Keratinocyte (primary cell): ENCODE measurements at regions not wholly inside any gene's neighbourhood (a gene's known extent, or its start where the extent isn't known, plus 50 kb on each side); places are given as distances from the start of the nearest gene placed in this dataset.

Source experiments
- DNase-seq: peaks from one replicate; pipeline ENCODE4 v3.0.0-alpha.2; 2011; ENCODE audit warnings: low read depth, missing footprints, low spot score
- FAIRE-seq: peaks from 2 replicates; lab custom pipeline; 2011; peaks lifted over from hg19 to GRCh38; lab: Jason Lieb, UNC
- H2AFZ ChIP-seq: 2 replicates; pipeline ENCODE4 v1.6.0; 2012; ENCODE audit warnings: low read length, control low read depth, inconsistent platforms; ENCODE audit not compliant: control insufficient read depth
- H3K27ac ChIP-seq: 2 replicates; pipeline ENCODE4 v1.5.1; 2011; ENCODE audit warnings: low read length; ENCODE audit not compliant: control insufficient read depth, insufficient read depth
- H3K27me3 ChIP-seq: 3 replicates; pipeline ENCODE4 v1.6.0; 2011; ENCODE audit warnings: low read length; ENCODE audit not compliant: control insufficient read depth, insufficient read depth; ENCODE audit errors: extremely low read depth
- H3K36me3 ChIP-seq, 2 experiments: 2 replicates in 1 of 2; 3 replicates in 1 of 2; pipeline ENCODE4 v1.5.1; 2011; ENCODE audit warnings: low read length in 2 of 2, mild to moderate bottlenecking in 1 of 2; ENCODE audit not compliant: control insufficient read depth in 2 of 2, insufficient read depth in 2 of 2; ENCODE audit errors: extremely low read depth in 1 of 2
- H3K4me1 ChIP-seq: 3 replicates; pipeline ENCODE4 v1.5.1; 2011; ENCODE audit warnings: low read length; ENCODE audit not compliant: control insufficient read depth, insufficient read depth; ENCODE audit errors: extremely low read depth
- H3K4me2 ChIP-seq: 3 replicates; pipeline ENCODE4 v1.6.0; 2011; ENCODE audit warnings: low read depth, low read length; ENCODE audit not compliant: control insufficient read depth, insufficient read depth; ENCODE audit errors: extremely low read depth
- H3K4me3 ChIP-seq, 3 experiments: fragments of 200-600 bp in 1 of 3; sonication (generic) in 1 of 3; 2 replicates in 2 of 3; 3 replicates in 1 of 3; pipeline ENCODE4 v1.5.1; 2011 to 2016; ENCODE audit warnings: low read length in 3 of 3, mild to moderate bottlenecking in 3 of 3, control low read depth in 2 of 3, inconsistent platforms in 1 of 3, low read depth in 1 of 3, mixed read lengths in 1 of 3, mixed run types in 1 of 3, moderate library complexity in 1 of 3; ENCODE audit not compliant: control insufficient read depth in 2 of 3, insufficient read depth in 2 of 3; ENCODE audit errors: extremely low read depth in 1 of 3
- H3K79me2 ChIP-seq: 2 replicates; pipeline ENCODE4 v1.6.0; 2012; ENCODE audit warnings: low read length; ENCODE audit not compliant: control insufficient read depth, insufficient read depth
- H3K9ac ChIP-seq: 3 replicates; pipeline ENCODE4 v1.6.0; 2011; ENCODE audit warnings: low read length; ENCODE audit not compliant: control insufficient read depth, insufficient read depth; ENCODE audit errors: extremely low read depth
- H3K9me1 ChIP-seq: 3 replicates; pipeline ENCODE4 v1.6.0; 2011; ENCODE audit warnings: low read length; ENCODE audit not compliant: control insufficient read depth, insufficient read depth; ENCODE audit errors: extremely low read depth
- H3K9me3 ChIP-seq: 2 replicates; pipeline ENCODE4 v1.5.1; 2012; ENCODE audit warnings: low read depth, low read length; ENCODE audit not compliant: control insufficient read depth
- H4K20me1 ChIP-seq: 3 replicates; pipeline ENCODE4 v1.6.0; 2011; ENCODE audit warnings: low read length; ENCODE audit not compliant: control insufficient read depth, insufficient read depth; ENCODE audit errors: extremely low read depth
- EZH2 ChIP-seq: IDR thresholded peaks from one replicate; pipeline ENCODE4 v1.6.1; 2012; ENCODE audit warnings: inconsistent platforms, mild to moderate bottlenecking, low read length, moderate library complexity
- dilution Hi-C: fragments of 300-500 bp; cut with MboI; formaldehyde crosslinking; loops from one replicate; pipeline ENCODE4 v1.7.0; 2020; ENCODE audit warnings: low sequenced_read_pairs; ENCODE audit not compliant: extremely low pct_ligation_motif_present
- TF ChIP-seq, protein P1 (sequence below), 3 experiments: IDR thresholded peaks in 1 of 3; conservative IDR thresholded peaks in 1 of 3; optimal IDR thresholded peaks in 1 of 3; 2 replicates in 2 of 3; 3 replicates in 1 of 3; pipeline versions ENCODE3 to v1.5.1; 2011; ENCODE audit warnings: low read length in 3 of 3, mild to moderate bottlenecking in 3 of 3, moderate library complexity in 2 of 3, control low read depth in 1 of 3, inconsistent platforms in 1 of 3; ENCODE audit not compliant: insufficient read depth in 2 of 3; ENCODE audit errors: extremely low read depth in 1 of 3

DNA sequence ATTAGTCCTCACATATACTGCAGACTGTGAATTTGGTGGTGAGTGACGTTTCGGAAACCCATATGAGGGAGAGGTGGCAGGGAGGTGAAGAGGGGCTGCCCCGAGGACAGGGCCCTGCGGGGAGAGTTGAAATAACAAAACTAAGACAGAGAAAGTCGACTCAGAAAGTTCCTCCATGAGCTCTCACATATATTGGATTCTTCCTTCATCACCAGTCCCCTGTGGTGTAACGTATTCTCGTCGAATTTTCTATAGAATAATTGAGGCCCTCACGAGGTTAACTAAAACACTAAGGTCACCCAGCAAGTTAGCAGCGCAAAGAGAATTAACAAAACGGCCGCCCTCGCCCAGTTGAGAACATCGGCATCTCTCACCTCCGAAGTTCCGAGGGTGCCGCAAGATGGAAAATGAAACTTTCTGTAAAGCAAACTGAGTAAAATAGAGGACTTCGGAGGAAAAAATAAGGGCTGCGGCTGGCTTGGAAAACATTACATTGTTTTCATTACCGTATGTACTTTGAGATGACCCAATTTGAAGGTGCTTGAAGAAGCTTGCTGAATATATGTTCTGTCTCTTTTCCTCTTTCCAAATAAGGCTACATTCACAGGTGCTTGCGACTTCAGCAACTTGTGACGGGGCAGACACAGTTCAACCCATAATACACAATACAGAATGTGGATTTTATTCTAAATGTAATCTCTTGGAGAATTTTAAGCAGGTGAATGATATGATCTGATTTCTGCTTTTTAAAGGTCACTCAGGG, 490.9 kb upstream of the JARID2 start:
- Histone ChIP-seq H3K9me3 (no peaks in the 10 kb centered on the region), H4K20me1 (no peaks in the 10 kb centered on the region), H2AFZ (no peak overlapping the region), H3K36me3 (no peaks in the 10 kb centered on the region), H3K27ac (no peak overlapping the region), H3K4me3 (no peak overlapping the region), H3K27me3 (no peaks in the 10 kb centered on the region), H3K9me1 (no peaks in the 10 kb centered on the region), H3K4me1 (peaks cover 11% of the 10 kb centered on the region), H3K4me2 (no peak overlapping the region), H3K9ac (no peak overlapping the region), H3K79me2 (no peaks in the 10 kb centered on the region)
- TF ChIP-seq, protein P1, sequence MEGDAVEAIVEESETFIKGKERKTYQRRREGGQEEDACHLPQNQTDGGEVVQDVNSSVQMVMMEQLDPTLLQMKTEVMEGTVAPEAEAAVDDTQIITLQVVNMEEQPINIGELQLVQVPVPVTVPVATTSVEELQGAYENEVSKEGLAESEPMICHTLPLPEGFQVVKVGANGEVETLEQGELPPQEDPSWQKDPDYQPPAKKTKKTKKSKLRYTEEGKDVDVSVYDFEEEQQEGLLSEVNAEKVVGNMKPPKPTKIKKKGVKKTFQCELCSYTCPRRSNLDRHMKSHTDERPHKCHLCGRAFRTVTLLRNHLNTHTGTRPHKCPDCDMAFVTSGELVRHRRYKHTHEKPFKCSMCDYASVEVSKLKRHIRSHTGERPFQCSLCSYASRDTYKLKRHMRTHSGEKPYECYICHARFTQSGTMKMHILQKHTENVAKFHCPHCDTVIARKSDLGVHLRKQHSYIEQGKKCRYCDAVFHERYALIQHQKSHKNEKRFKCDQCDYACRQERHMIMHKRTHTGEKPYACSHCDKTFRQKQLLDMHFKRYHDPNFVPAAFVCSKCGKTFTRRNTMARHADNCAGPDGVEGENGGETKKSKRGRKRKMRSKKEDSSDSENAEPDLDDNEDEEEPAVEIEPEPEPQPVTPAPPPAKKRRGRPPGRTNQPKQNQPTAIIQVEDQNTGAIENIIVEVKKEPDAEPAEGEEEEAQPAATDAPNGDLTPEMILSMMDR (optimal IDR thresholded peaks at IDR 0.05 in 1 of 3, IDR thresholded peaks at IDR 0.05 in 1 of 3, conservative IDR thresholded peaks at IDR 0.05 in 1 of 3; ENCODE audit: extremely low read depth in 1 of 3, insufficient read depth in 2 of 3, low read length in 3 of 3) = no peak
- TF ChIP-seq EZH2 = no peak
- FAIRE-seq (no peak), DNase-seq (no peak)
- dilution Hi-C loops = no loop called here

DNA sequence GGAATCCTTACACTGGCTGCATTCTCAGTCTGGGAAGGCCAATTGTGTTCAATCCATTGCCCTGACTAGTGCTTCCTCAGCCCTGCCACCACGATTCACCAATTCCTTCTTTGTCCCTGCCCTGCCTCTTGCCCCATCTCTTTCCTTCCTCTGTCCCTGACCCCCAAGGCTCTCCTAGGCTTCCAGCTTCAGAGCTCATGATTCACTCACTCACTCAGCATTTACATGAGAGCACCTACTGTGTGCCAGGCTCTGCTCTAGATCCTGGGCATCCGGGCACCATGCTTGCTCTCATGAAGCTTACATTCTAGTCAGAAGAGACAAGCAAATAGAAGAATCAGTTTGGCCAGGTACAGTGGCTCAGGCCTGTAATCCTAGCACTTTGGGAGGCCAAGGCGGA, 489.5 kb upstream of the JARID2 start:
- Histone ChIP-seq H3K9ac (no peak overlapping the region), H3K9me1 (no peaks in the 10 kb centered on the region), H3K79me2 (no peaks in the 10 kb centered on the region), H3K4me2 (no peak overlapping the region), H4K20me1 (no peaks in the 10 kb centered on the region), H2AFZ (no peak overlapping the region), H3K36me3 (no peaks in the 10 kb centered on the region), H3K4me3 (no peak overlapping the region), H3K4me1 (peaks cover 11% of the 10 kb centered on the region), H3K9me3 (no peaks in the 10 kb centered on the region), H3K27ac (no peak overlapping the region), H3K27me3 (no peaks in the 10 kb centered on the region)
- TF ChIP-seq, protein P1 (optimal IDR thresholded peaks at IDR 0.05 in 1 of 3, IDR thresholded peaks at IDR 0.05 in 1 of 3, conservative IDR thresholded peaks at IDR 0.05 in 1 of 3; ENCODE audit: extremely low read depth in 1 of 3, insufficient read depth in 2 of 3, low read length in 3 of 3) = no peak
- no peak for TF ChIP-seq EZH2
- dilution Hi-C loops = no loop called here
- DNase-seq (no peak), FAIRE-seq (no peak)
